ENCODE measurements at regions not wholly inside any gene's neighbourhood (a gene's known extent, or its start where the extent isn't known, plus 50 kb on each side); places are given as distances from the start of the nearest gene placed in this dataset.

- TF ChIP-seq REST (IDR thresholded peaks at IDR 0.05; ENCODE audit: insufficient replicate concordance, low read depth) (no peak), CTCF (IDR thresholded peaks at IDR 0.05; ENCODE audit: insufficient read depth, low read length) (no peak), POLR2AphosphoS5 (IDR thresholded peaks at IDR 0.05; ENCODE audit: low read depth) (no peak), SPI1 (IDR thresholded peaks at IDR 0.05; ENCODE audit: borderline replicate concordance, low read depth) (no peak), GABPA (IDR thresholded peaks at IDR 0.05; ENCODE audit: low read depth) (no peak)
- Histone ChIP-seq H3K4me3 (replicated peaks; ENCODE audit: insufficient read depth, low read length) (no peak overlapping the region), H3K27ac (replicated peaks) (no peak overlapping the region), H3K27me3 (ENCODE audit: insufficient read depth, poor library complexity, severe bottlenecking) (no peaks in the 10 kb centered on the region)
- DNase-seq (ENCODE audit: low read depth in 1 of 2, low spot score in 1 of 2) = no peak
Measured at GRCh38 chr12:68477261-68477772, 133.4 kb upstream of the RAP1B start.

GRCh38 chr12:68477906-68478305, 132.8 kb upstream of the RAP1B start:
- Histone ChIP-seq H3K27me3 (ENCODE audit: insufficient read depth, poor library complexity, severe bottlenecking) (no peaks in the 10 kb centered on the region), H3K27ac (replicated peaks) (no peak overlapping the region), H3K4me3 (replicated peaks; ENCODE audit: insufficient read depth, low read length) (no peak overlapping the region)
- DNase-seq (ENCODE audit: low read depth in 1 of 2, low spot score in 1 of 2) = no peak
- TF ChIP-seq SPI1 (IDR thresholded peaks at IDR 0.05; ENCODE audit: borderline replicate concordance, low read depth) = no peak

- TF ChIP-seq GABPA (IDR thresholded peaks at IDR 0.05; ENCODE audit: low read depth) = no peak
- TF ChIP-seq REST (IDR thresholded peaks at IDR 0.05; ENCODE audit: insufficient replicate concordance, low read depth) = no peak
- TF ChIP-seq CTCF (IDR thresholded peaks at IDR 0.05; ENCODE audit: insufficient read depth, low read length) = no peak
- no peak for TF ChIP-seq SPI1 (IDR thresholded peaks at IDR 0.05; ENCODE audit: borderline replicate concordance, low read depth)
- TF ChIP-seq POLR2AphosphoS5 (IDR thresholded peaks at IDR 0.05; ENCODE audit: low read depth) = no peak
- H3K27me3 ChIP-seq (ENCODE audit: insufficient read depth, poor library complexity, severe bottlenecking) = no peaks in the 10 kb centered on the region
- H3K27ac ChIP-seq (replicated peaks) = no peak overlapping the region
- no peak for DNase-seq (ENCODE audit: low read depth in 1 of 2, low spot score in 1 of 2)
- no peak overlapping the region for H3K4me3 ChIP-seq (replicated peaks; ENCODE audit: insufficient read depth, low read length)
Measured at GRCh38 chr12:68478516-68479260, 132.0 kb upstream of the RAP1B start.

GRCh38 chr12:68479261-68479895, 131.3 kb upstream of the RAP1B start:
- no peak for DNase-seq (ENCODE audit: low read depth in 1 of 2, low spot score in 1 of 2)
- no peak overlapping the region for H3K27ac ChIP-seq (replicated peaks)
- H3K27me3 ChIP-seq (ENCODE audit: insufficient read depth, poor library complexity, severe bottlenecking) = no peaks in the 10 kb centered on the region
- no peak overlapping the region for H3K4me3 ChIP-seq (replicated peaks; ENCODE audit: insufficient read depth, low read length)
- TF ChIP-seq SPI1 (IDR thresholded peaks at IDR 0.05; ENCODE audit: borderline replicate concordance, low read depth) (no peak), CTCF (IDR thresholded peaks at IDR 0.05; ENCODE audit: insufficient read depth, low read length) (no peak), REST (IDR thresholded peaks at IDR 0.05; ENCODE audit: insufficient replicate concordance, low read depth) (no peak), POLR2AphosphoS5 (IDR thresholded peaks at IDR 0.05; ENCODE audit: low read depth) (no peak), GABPA (IDR thresholded peaks at IDR 0.05; ENCODE audit: low read depth) (no peak)
